Endodermal cell (in vitro differentiated cells): ENCODE measurements at regions not wholly inside any gene's neighbourhood (a gene's known extent, or its start where the extent isn't known, plus 50 kb on each side); places are given as distances from the start of the nearest gene placed in this dataset.

ENCODE experiments used
- DNase-seq: peaks from one replicate; pipeline ENCODE4 v3.0.0-alpha.2; 2017
- H3K27ac ChIP-seq: 2 replicates; pipeline ENCODE4 v1.5.1; 2013; ENCODE audit warnings: mild to moderate bottlenecking, low read depth, low read length, moderate library complexity
- H3K27me3 ChIP-seq: 2 replicates; pipeline ENCODE4 v1.6.1; 2013; ENCODE audit warnings: mild to moderate bottlenecking, low read length, moderate library complexity; ENCODE audit not compliant: insufficient read depth, control insufficient read depth, poor library complexity, severe bottlenecking
- H3K36me3 ChIP-seq: 2 replicates; pipeline ENCODE4 v1.7.0; 2013; ENCODE audit warnings: mild to moderate bottlenecking, low read length, moderate library complexity; ENCODE audit not compliant: control insufficient read depth, insufficient read depth
- H3K4me1 ChIP-seq: one replicate; pipeline ENCODE4 v1.7.0; 2013; ENCODE audit warnings: low read length; ENCODE audit not compliant: control insufficient read depth, insufficient read depth
- H3K4me3 ChIP-seq: 2 replicates; pipeline ENCODE4 v1.5.1; 2013; ENCODE audit warnings: mild to moderate bottlenecking, low read length, moderate library complexity
- H3K9ac ChIP-seq: 2 replicates; pipeline ENCODE4 v1.6.1; 2013; ENCODE audit warnings: mild to moderate bottlenecking, low read length, moderate library complexity; ENCODE audit not compliant: poor library complexity, severe bottlenecking; ENCODE audit errors: extremely low read depth
- H3K9me3 ChIP-seq: 2 replicates; pipeline ENCODE4 v1.6.1; 2013; ENCODE audit warnings: mild to moderate bottlenecking, low read length, moderate library complexity; ENCODE audit not compliant: control insufficient read depth
- H3K27ac Mint-ChIP-seq: 2 replicates; pipeline ENCODE4 v1.8.0; 2020; ENCODE audit warnings: mixed read lengths
- H3K27me3 Mint-ChIP-seq: 2 replicates; pipeline ENCODE4 v1.8.0; 2021; ENCODE audit warnings: mild to moderate bottlenecking, mixed read lengths; ENCODE audit not compliant: insufficient read depth
- H3K36me3 Mint-ChIP-seq: 2 replicates; pipeline ENCODE4 v1.8.0; 2020; ENCODE audit warnings: low read depth, mixed read lengths
- H3K4me1 Mint-ChIP-seq: 2 replicates; pipeline ENCODE4 v1.8.0; 2020; ENCODE audit warnings: mixed read lengths
- H3K4me3 Mint-ChIP-seq: 2 replicates; pipeline ENCODE4 v1.8.0; 2020; ENCODE audit warnings: mild to moderate bottlenecking, moderate library complexity, mixed read lengths
- H3K9me3 Mint-ChIP-seq: 2 replicates; pipeline ENCODE4 v1.8.0; 2020; ENCODE audit warnings: mild to moderate bottlenecking, mixed read lengths
- CTCF ChIP-seq: fragments of 200-600 bp; sonication (generic); conservative IDR thresholded peaks from 2 replicates; pipeline ENCODE4 v1.5.0; 2021; ENCODE audit warnings: antibody characterized with exemption, mild to moderate bottlenecking
- WGBS, 2 experiments: methylation state at CpG; one replicate each; pipeline versions ENCODE4 v1.1.5 to v1.1.7; 2013; ENCODE audit warnings: missing lambda C conversion rate in 2 of 2, mixed read lengths in 1 of 2; ENCODE audit not compliant: insufficient coverage in 1 of 2, insufficient read length in 1 of 2; 5-methylcytosine and 5-hydroxymethylcytosine counted together

DNA sequence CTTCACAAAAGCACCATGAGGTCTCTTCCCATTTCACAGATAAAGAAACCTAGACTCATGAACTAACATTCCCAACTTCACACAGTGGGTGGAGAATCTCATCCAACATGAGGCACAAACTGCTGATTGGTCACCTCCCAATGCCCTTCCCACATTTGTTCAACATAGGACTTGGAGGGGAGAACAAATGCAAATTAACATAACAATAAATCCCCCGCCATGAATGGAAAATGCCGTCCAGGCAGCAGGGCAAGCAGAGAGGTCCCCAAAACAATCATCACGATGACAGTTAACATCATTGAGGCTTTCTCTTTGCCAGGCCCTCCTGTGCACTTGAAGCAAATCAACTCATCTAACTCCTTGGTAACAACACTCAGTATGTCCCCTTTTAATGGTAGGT is 185.3 kb downstream of the TMEM132E start:
- Histone ChIP-seq H3K4me3 (no peak overlapping the region), H3K9me3 (no peaks in the 10 kb centered on the region), H3K36me3 (no peaks in the 10 kb centered on the region), H3K4me1 (no peaks in the 10 kb centered on the region), H3K27me3 (peaks cover 8% of the 10 kb centered on the region), H3K9ac (no peak overlapping the region), H3K27ac (no peak overlapping the region)
- H3K27me3 Mint-ChIP-seq, result peaks cover 5% of the 10 kb centered on the region
- H3K27ac Mint-ChIP-seq, result no peak overlapping the region
- peaks cover 13% of the 10 kb centered on the region for H3K4me1 Mint-ChIP-seq
- no peak for TF ChIP-seq CTCF
- H3K4me3 Mint-ChIP-seq, result no peak overlapping the region
- WGBS, 2 experiments, result 77 to 80% methylated on average over 1 to 3 of the region's 3 CpGs
- DNase-seq, result peak; percentile 52
- no peaks in the 10 kb centered on the region for H3K36me3 Mint-ChIP-seq
- H3K9me3 Mint-ChIP-seq, result no peaks in the 10 kb centered on the region

GRCh38 chr17:34763728-34764665 is 184.6 kb downstream of the TMEM132E start:
- H3K9me3 Mint-ChIP-seq, result no peaks in the 10 kb centered on the region
- no peak overlapping the region for H3K27ac Mint-ChIP-seq
- Histone ChIP-seq H3K4me3 (no peak overlapping the region), H3K9ac (no peak overlapping the region), H3K27ac (no peak overlapping the region), H3K4me1 (no peaks in the 10 kb centered on the region), H3K27me3 (peaks cover 8% of the 10 kb centered on the region), H3K36me3 (no peaks in the 10 kb centered on the region), H3K9me3 (no peaks in the 10 kb centered on the region)
- H3K27me3 Mint-ChIP-seq, result peaks cover 5% of the 10 kb centered on the region
- no peak for TF ChIP-seq CTCF
- no peaks in the 10 kb centered on the region for H3K36me3 Mint-ChIP-seq
- H3K4me3 Mint-ChIP-seq, result no peak overlapping the region
- 86 to 90% methylated on average over 4 to 7 of the region's 7 CpGs for WGBS, 2 experiments
- peaks cover 12% of the 10 kb centered on the region for H3K4me1 Mint-ChIP-seq
- peak; percentile 44 for DNase-seq

GRCh38 chr17:34762078-34762477 is 182.7 kb downstream of the TMEM132E start:
- Mint-ChIP-seq H3K27ac (no peak overlapping the region), H3K4me3 (no peak overlapping the region), H3K36me3 (no peaks in the 10 kb centered on the region), H3K27me3 (no peaks in the 10 kb centered on the region), H3K4me1 (peaks cover 12% of the 10 kb centered on the region), H3K9me3 (no peaks in the 10 kb centered on the region)
- TF ChIP-seq CTCF, result no peak
- no peaks in the 10 kb centered on the region for H3K4me1 ChIP-seq
- H3K9me3 ChIP-seq, result no peaks in the 10 kb centered on the region
- DNase-seq, result peak; percentile 28
- no peaks in the 10 kb centered on the region for H3K36me3 ChIP-seq
- no peak overlapping the region for H3K9ac ChIP-seq
- 79 to 95% methylated on average over 2 to 3 of the region's 3 CpGs for WGBS, 2 experiments
- no peak overlapping the region for H3K27ac ChIP-seq
- H3K27me3 ChIP-seq, result no peaks in the 10 kb centered on the region
- no peak overlapping the region for H3K4me3 ChIP-seq
